IPS-18a (cell line): ENCODE measurements at regions not wholly inside any gene's neighbourhood (a gene's known extent, or its start where the extent isn't known, plus 50 kb on each side); places are given as distances from the start of the nearest gene placed in this dataset.
"Not testable (repeated sequence)": the region's sequence is repeated elsewhere in the genome, so short reads cannot be mapped to it uniquely, and the experiment has no call there.

Experiments used
- H3K27ac ChIP-seq: one replicate; pipeline ENCODE4 v1.5.1; 2013; ENCODE audit warnings: low read length
- H3K27me3 ChIP-seq: one replicate; pipeline ENCODE4 v1.6.1; 2013; ENCODE audit warnings: mild to moderate bottlenecking, low read length; ENCODE audit not compliant: control insufficient read depth, insufficient read depth
- H3K36me3 ChIP-seq: one replicate; pipeline ENCODE4 v1.6.1; 2013; ENCODE audit warnings: low read depth, low read length; ENCODE audit not compliant: control insufficient read depth
- H3K4me1 ChIP-seq: one replicate; pipeline ENCODE4 v1.6.1; 2013; ENCODE audit warnings: low read depth, low read length; ENCODE audit not compliant: control insufficient read depth
- H3K4me3 ChIP-seq: one replicate; pipeline ENCODE4 v1.5.1; 2013; ENCODE audit warnings: low read length
- H3K9ac ChIP-seq: one replicate; pipeline ENCODE4 v1.6.1; 2013; ENCODE audit warnings: mild to moderate bottlenecking, low read length, moderate library complexity
- H3K9me3 ChIP-seq: one replicate; pipeline ENCODE4 v1.6.1; 2013; ENCODE audit warnings: low read depth, low read length; ENCODE audit not compliant: control insufficient read depth

- H3K27ac ChIP-seq, result no peak overlapping the region
- H3K36me3 ChIP-seq, result no peaks in the 10 kb centered on the region
- no peaks in the 10 kb centered on the region for H3K9me3 ChIP-seq
- H3K4me1 ChIP-seq, result no peaks in the 10 kb centered on the region
- no peak overlapping the region for H3K9ac ChIP-seq
- H3K4me3 ChIP-seq, result no peak overlapping the region
- no peaks in the 10 kb centered on the region for H3K27me3 ChIP-seq
Observed at GRCh38 chr3:159047361-159047760, 245.5 kb downstream of the MFSD1 start.

GRCh38 chr3:159052494-159052893, 250.6 kb downstream of the MFSD1 start:
- not testable (repeated sequence) for H3K9me3 ChIP-seq, H3K27ac ChIP-seq, H3K36me3 ChIP-seq, H3K27me3 ChIP-seq, H3K9ac ChIP-seq, H3K4me1 ChIP-seq, H3K4me3 ChIP-seq

GRCh38 chr3:159057621-159058020, 255.8 kb downstream of the MFSD1 start:
- Histone ChIP-seq H3K4me3 (no peak overlapping the region), H3K27ac (no peak overlapping the region), H3K27me3 (no peaks in the 10 kb centered on the region), H3K4me1 (no peaks in the 10 kb centered on the region), H3K9me3 (no peaks in the 10 kb centered on the region), H3K36me3 (no peaks in the 10 kb centered on the region), H3K9ac (no peak overlapping the region)

GRCh38 chr3:159058859-159059258, 257.0 kb downstream of the MFSD1 start:
- Histone ChIP-seq H3K9me3 (no peaks in the 10 kb centered on the region), H3K9ac (no peak overlapping the region), H3K27ac (no peak overlapping the region), H3K27me3 (no peaks in the 10 kb centered on the region), H3K4me3 (no peak overlapping the region), H3K4me1 (no peaks in the 10 kb centered on the region), H3K36me3 (no peaks in the 10 kb centered on the region)

GRCh38 chr3:159059395-159059794, 257.5 kb downstream of the MFSD1 start:
- H3K36me3 ChIP-seq, result no peaks in the 10 kb centered on the region
- H3K9ac ChIP-seq, result no peak overlapping the region
- H3K4me1 ChIP-seq, result no peaks in the 10 kb centered on the region
- no peak overlapping the region for H3K27ac ChIP-seq
- H3K9me3 ChIP-seq, result no peaks in the 10 kb centered on the region
- H3K4me3 ChIP-seq, result no peak overlapping the region
- H3K27me3 ChIP-seq, result no peaks in the 10 kb centered on the region

- Histone ChIP-seq H3K36me3 (no peaks in the 10 kb centered on the region), H3K9me3 (no peaks in the 10 kb centered on the region), H3K27ac (no peak overlapping the region), H3K4me3 (no peak overlapping the region), H3K27me3 (no peaks in the 10 kb centered on the region), H3K9ac (no peak overlapping the region), H3K4me1 (no peaks in the 10 kb centered on the region)
Observed at GRCh38 chr3:159062734-159063410, 261.0 kb downstream of the MFSD1 start.

- Histone ChIP-seq H3K36me3 (no peaks in the 10 kb centered on the region), H3K4me3 (no peak within 1 kb of the TSS), H3K27ac (no peak within 1 kb of the TSS), H3K9me3 (no peaks in the 10 kb centered on the region), H3K4me1 (no peaks in the 10 kb centered on the region), H3K27me3 (no peaks in the 10 kb centered on the region), H3K9ac (no peak within 1 kb of the TSS)
Observed at GRCh38 chr3:159069091-159069490, 267.2 kb downstream of the MFSD1 start, which contains the start of gene IQCJ. IQCJ (plus strand) TSS chr3:159069319.

- no peak overlapping the region for H3K4me3 ChIP-seq
- no peaks in the 10 kb centered on the region for H3K27me3 ChIP-seq
- H3K36me3 ChIP-seq, result no peaks in the 10 kb centered on the region
- no peaks in the 10 kb centered on the region for H3K4me1 ChIP-seq
- H3K9me3 ChIP-seq, result no peaks in the 10 kb centered on the region
- no peak overlapping the region for H3K27ac ChIP-seq
- no peak overlapping the region for H3K9ac ChIP-seq
Observed at GRCh38 chr3:159069866-159070425, 268.1 kb downstream of the MFSD1 start.

- no peaks in the 10 kb centered on the region for H3K4me1 ChIP-seq
Observed at GRCh38 chr3:159074756-159075701, 273.2 kb downstream of the MFSD1 start.

GRCh38 chr3:159077860-159078259, 276.0 kb downstream of the MFSD1 start:
- H3K4me3 ChIP-seq, result no peak overlapping the region
- H3K4me1 ChIP-seq, result no peaks in the 10 kb centered on the region
- H3K27me3 ChIP-seq, result no peaks in the 10 kb centered on the region
- H3K9ac ChIP-seq, result no peak overlapping the region
- H3K36me3 ChIP-seq, result no peaks in the 10 kb centered on the region
- no peak overlapping the region for H3K27ac ChIP-seq
- H3K9me3 ChIP-seq, result no peaks in the 10 kb centered on the region

More at GRCh38 chr3:159074756-159075701, 273.2 kb downstream of the MFSD1 start:
- Histone ChIP-seq H3K27me3 (no peaks in the 10 kb centered on the region), H3K36me3 (no peaks in the 10 kb centered on the region), H3K9me3 (no peaks in the 10 kb centered on the region), H3K4me3 (no peak overlapping the region), H3K27ac (no peak overlapping the region), H3K9ac (no peak overlapping the region)

GRCh38 chr3:159080256-159080655, 278.4 kb downstream of the MFSD1 start:
- no peak overlapping the region for H3K27ac ChIP-seq
- H3K4me1 ChIP-seq, result no peaks in the 10 kb centered on the region
- no peaks in the 10 kb centered on the region for H3K9me3 ChIP-seq
- no peaks in the 10 kb centered on the region for H3K27me3 ChIP-seq
- no peaks in the 10 kb centered on the region for H3K36me3 ChIP-seq
- no peak overlapping the region for H3K9ac ChIP-seq
- H3K4me3 ChIP-seq, result no peak overlapping the region
